ENCODE measurements at regions not wholly inside any gene's neighbourhood (a gene's known extent, or its start where the extent isn't known, plus 50 kb on each side); places are given as distances from the start of the nearest gene placed in this dataset.

GRCh38 chr2:183995632-183996031 is 602.7 kb upstream of the ZNF804A start:
- ChIA-PET CTCF (no interaction called here), POLR2A (no interaction called here)
- no peak for DNase-seq (ENCODE audit: extremely low spot score)
- TF ChIP-seq NFRKB (IDR thresholded peaks at IDR 0.05): no peak
- no peak for TF ChIP-seq CTBP1 (IDR thresholded peaks at IDR 0.05; ENCODE audit: borderline replicate concordance)
- TF ChIP-seq ARNT (IDR thresholded peaks at IDR 0.05): no peak

GRCh38 chr2:183996825-183997793 is 601.2 kb upstream of the ZNF804A start:
- POLR2A ChIA-PET: no interaction called here
- TF ChIP-seq FOXM1 (IDR thresholded peaks at IDR 0.05; ENCODE audit: borderline replicate concordance): no peak
- TF ChIP-seq NFRKB (IDR thresholded peaks at IDR 0.05): no peak
- TF ChIP-seq SUZ12 (IDR thresholded peaks at IDR 0.05): no peak
- no peak for TF ChIP-seq SP1 (IDR thresholded peaks at IDR 0.05)
- TF ChIP-seq CTBP1 (IDR thresholded peaks at IDR 0.05; ENCODE audit: borderline replicate concordance): no peak
- TF ChIP-seq FOXA1 (IDR thresholded peaks at IDR 0.05): no peak
- no peak for TF ChIP-seq TARDBP (IDR thresholded peaks at IDR 0.05)
- no peak for TF ChIP-seq ZNF384 (IDR thresholded peaks at IDR 0.05)
- TF ChIP-seq ELF4 (IDR thresholded peaks at IDR 0.05): no peak
- TF ChIP-seq ARNT (IDR thresholded peaks at IDR 0.05): no peak
- no peak for TF ChIP-seq PKNOX1 (IDR thresholded peaks at IDR 0.05)
- TF ChIP-seq HDGF (IDR thresholded peaks at IDR 0.05; ENCODE audit: borderline replicate concordance): no peak
- no peak for TF ChIP-seq FOXK2 (IDR thresholded peaks at IDR 0.05)
- CTCF ChIA-PET: interaction anchor here (0.6 kb wide), 1 partner anchor 668 kb away, joined by 3 read pairs; no protein-coding TSS in a partner anchor
- DNase-seq (ENCODE audit: extremely low spot score): no peak

GRCh38 chr2:183998041-183998796 is 600.1 kb upstream of the ZNF804A start:
- TF ChIP-seq SP1 (IDR thresholded peaks at IDR 0.05) (no peak), FOXA1 (IDR thresholded peaks at IDR 0.05) (no peak), FOXK2 (IDR thresholded peaks at IDR 0.05) (no peak), CTBP1 (IDR thresholded peaks at IDR 0.05; ENCODE audit: borderline replicate concordance) (no peak), SUZ12 (IDR thresholded peaks at IDR 0.05) (no peak), L3MBTL2 (conservative IDR thresholded peaks at IDR 0.05) (no peak), ZNF384 (IDR thresholded peaks at IDR 0.05) (no peak), HDGF (IDR thresholded peaks at IDR 0.05; ENCODE audit: borderline replicate concordance) (no peak), TARDBP (IDR thresholded peaks at IDR 0.05) (no peak), ELF4 (IDR thresholded peaks at IDR 0.05) (no peak), PKNOX1 (IDR thresholded peaks at IDR 0.05) (no peak), NFRKB (IDR thresholded peaks at IDR 0.05) (no peak), FOXM1 (IDR thresholded peaks at IDR 0.05; ENCODE audit: borderline replicate concordance) (no peak), BHLHE40 (IDR thresholded peaks at IDR 0.05; ENCODE audit: borderline replicate concordance) (no peak), LEF1 (IDR thresholded peaks at IDR 0.05; ENCODE audit: borderline replicate concordance) (no peak), ARNT (IDR thresholded peaks at IDR 0.05) (no peak)
- POLR2A ChIA-PET: no interaction called here
- CTCF ChIA-PET: interaction anchor here (0.6 kb wide), 1 partner anchor 669 kb away, joined by 3 read pairs; no protein-coding TSS in a partner anchor
- no peak for DNase-seq (ENCODE audit: extremely low spot score)

- DNase-seq (ENCODE audit: extremely low spot score): peak; percentile 17
- ChIA-PET POLR2A (no interaction called here), CTCF (no interaction called here)
- TF ChIP-seq LEF1 (IDR thresholded peaks at IDR 0.05; ENCODE audit: borderline replicate concordance) (no peak), SUZ12 (IDR thresholded peaks at IDR 0.05) (no peak), TARDBP (IDR thresholded peaks at IDR 0.05) (no peak), PKNOX1 (IDR thresholded peaks at IDR 0.05) (no peak)
These were observed 599.5 kb upstream of the ZNF804A start for GRCh38 chr2:183998797-183999190.

GRCh38 chr2:184004289-184004947 is 593.9 kb upstream of the ZNF804A start:
- ChIA-PET POLR2A (no interaction called here), CTCF (no interaction called here)
- TF ChIP-seq ARNT (IDR thresholded peaks at IDR 0.05): no peak
- no peak for TF ChIP-seq NFRKB (IDR thresholded peaks at IDR 0.05)
- TF ChIP-seq CTBP1 (IDR thresholded peaks at IDR 0.05; ENCODE audit: borderline replicate concordance): no peak
- TF ChIP-seq TARDBP (IDR thresholded peaks at IDR 0.05): no peak
- no peak for TF ChIP-seq SP1 (IDR thresholded peaks at IDR 0.05)
- no peak for TF ChIP-seq ZNF384 (IDR thresholded peaks at IDR 0.05)
- TF ChIP-seq PKNOX1 (IDR thresholded peaks at IDR 0.05): no peak
- TF ChIP-seq L3MBTL2 (conservative IDR thresholded peaks at IDR 0.05): no peak
- no peak for TF ChIP-seq BHLHE40 (IDR thresholded peaks at IDR 0.05; ENCODE audit: borderline replicate concordance)
- no peak for TF ChIP-seq FOXM1 (IDR thresholded peaks at IDR 0.05; ENCODE audit: borderline replicate concordance)
- TF ChIP-seq FOXA1 (IDR thresholded peaks at IDR 0.05): no peak
- TF ChIP-seq HDGF (IDR thresholded peaks at IDR 0.05; ENCODE audit: borderline replicate concordance): no peak
- TF ChIP-seq LEF1 (IDR thresholded peaks at IDR 0.05; ENCODE audit: borderline replicate concordance): no peak
- TF ChIP-seq ELF4 (IDR thresholded peaks at IDR 0.05): no peak
- no peak for TF ChIP-seq SUZ12 (IDR thresholded peaks at IDR 0.05)
- no peak for TF ChIP-seq FOXK2 (IDR thresholded peaks at IDR 0.05)
- DNase-seq (ENCODE audit: extremely low spot score): no peak
